SK-N-SH (cell line): ENCODE measurements at regions not wholly inside any gene's neighbourhood (a gene's known extent, or its start where the extent isn't known, plus 50 kb on each side); places are given as distances from the start of the nearest gene placed in this dataset.

Source experiments
- CTCF ChIA-PET: fragments of 300-600, 350-600 bp; formaldehyde crosslinking; extraction: SDS; loops from one replicate; lab custom pipeline; 2021; lab: Yijun Ruan, JAX
- POLR2A ChIA-PET: fragments of 350-600 bp; sonication (Branson Sonifier 250); formaldehyde crosslinking; extraction: SDS; loops from one replicate; lab custom pipeline; 2020; ENCODE audit warnings: antibody characterized with exemption, inconsistent platforms; lab: Yijun Ruan, JAX
- DNase-seq: peaks from one replicate; pipeline ENCODE4 v3.0.0; 2012
- H2AFZ ChIP-seq: fragments of 200-600 bp; sonication (generic); 2 replicates; pipeline ENCODE4 v1.8.1; 2016; ENCODE audit warnings: antibody characterized with exemption, mild to moderate bottlenecking, low read depth
- H3F3A ChIP-seq: fragments of 200-600 bp; sonication (generic); replicated peaks from 2 replicates; pipeline ENCODE3; 2016; ENCODE audit warnings: antibody characterized with exemption, mild to moderate bottlenecking; ENCODE audit not compliant: insufficient read depth
- H3K27ac ChIP-seq, 2 experiments: fragments of 200-500 bp in 1 of 2; fragments of 200-600 bp in 1 of 2; sonication (Bioruptor generic) in 1 of 2; sonication (generic), shearing (Covaris generic) in 1 of 2; 2 replicates each; pipeline versions ENCODE4 v1.5.1 to v1.6.1; 2014 to 2016; ENCODE audit warnings: low read depth in 2 of 2, inconsistent platforms in 1 of 2, low read length in 1 of 2, mild to moderate bottlenecking in 1 of 2, mixed read lengths in 1 of 2
- H3K27me3 ChIP-seq: fragments of 200-600 bp; sonication (generic), shearing (Covaris generic); 2 replicates; pipeline ENCODE4 v1.6.1; 2016; ENCODE audit warnings: mixed run types; ENCODE audit not compliant: insufficient read depth
- H3K36me3 ChIP-seq, 2 experiments: fragments of 200-500 bp in 1 of 2; fragments of 200-600 bp in 1 of 2; sonication (Bioruptor generic) in 1 of 2; sonication (generic) in 1 of 2; replicated peaks in 1 of 2; 2 replicates each; pipeline versions ENCODE3 to v1.5.1; 2014 to 2016; ENCODE audit warnings: low read length in 1 of 2, mild to moderate bottlenecking in 1 of 2; ENCODE audit not compliant: insufficient read depth in 2 of 2, control insufficient read depth in 1 of 2
- H3K4me1 ChIP-seq, 2 experiments: fragments of 200-500 bp in 1 of 2; fragments of 200-600 bp in 1 of 2; sonication (Bioruptor generic) in 1 of 2; sonication (generic), shearing (Covaris generic) in 1 of 2; 2 replicates each; pipeline versions ENCODE4 v1.5.1 to v1.6.1; 2014 to 2016; ENCODE audit warnings: low read depth in 1 of 2, low read length in 1 of 2, mixed run types in 1 of 2; ENCODE audit not compliant: insufficient read depth in 2 of 2, control insufficient read depth in 1 of 2
- H3K4me2 ChIP-seq: fragments of 200-600 bp; sonication (generic), shearing (Covaris generic); 2 replicates; pipeline ENCODE4 v1.6.1; 2017; ENCODE audit warnings: mixed run types
- H3K4me3 ChIP-seq, 2 experiments: fragments of 200-500 bp in 1 of 2; fragments of 200-600 bp in 1 of 2; sonication (Bioruptor generic) in 1 of 2; sonication (generic), shearing (Covaris generic) in 1 of 2; 2 replicates each; pipeline versions ENCODE4 v1.5.1 to v1.8.1; 2014 to 2016; ENCODE audit warnings: low read depth in 2 of 2, inconsistent platforms in 1 of 2, low read length in 1 of 2, mild to moderate bottlenecking in 1 of 2, mixed read lengths in 1 of 2, moderate library complexity in 1 of 2
- H3K79me2 ChIP-seq: fragments of 200-600 bp; sonication (generic); 2 replicates; pipeline ENCODE4 v1.8.1; 2017; ENCODE audit warnings: mild to moderate bottlenecking; ENCODE audit not compliant: insufficient read depth
- H3K9ac ChIP-seq: fragments of 200-600 bp; sonication (generic); 2 replicates; pipeline ENCODE4 v1.6.1; 2017; ENCODE audit warnings: mixed run types
- H3K9me2 ChIP-seq: fragments of 200-600 bp; sonication (generic); 2 replicates; pipeline ENCODE4 v1.6.1; 2017; ENCODE audit warnings: mixed run types
- H3K9me3 ChIP-seq: fragments of 200-600 bp; sonication (generic); 2 replicates; pipeline ENCODE4 v1.6.1; 2017; ENCODE audit warnings: mixed run types, mild to moderate bottlenecking, moderate library complexity
- H4K20me1 ChIP-seq: fragments of 200-600 bp; sonication (generic); 2 replicates; pipeline ENCODE4 v1.6.1; 2017; ENCODE audit warnings: mild to moderate bottlenecking, mixed run types; ENCODE audit not compliant: insufficient read depth
- CHD2 ChIP-seq: fragments of 150-350 bp; IDR thresholded peaks from 2 replicates; pipeline ENCODE4 v1.6.1; 2018; ENCODE audit warnings: low read length; ENCODE audit not compliant: partially characterized antibody
- ELF1 ChIP-seq: IDR thresholded peaks from 2 replicates; pipeline ENCODE4 v1.4.0; 2012
- EP300 ChIP-seq, 2 experiments: IDR thresholded peaks; 2 replicates each; pipeline versions ENCODE4 v1.4.0 to v1.6.1; 2012; ENCODE audit warnings: borderline replicate concordance in 1 of 2, low read depth in 1 of 2, low read length in 1 of 2
- EZH2phosphoT487 ChIP-seq: fragments of 200-600 bp; sonication (generic); IDR thresholded peaks from 2 replicates; pipeline ENCODE4 v1.6.1; 2017; ENCODE audit warnings: low read depth, mixed run types, mild to moderate bottlenecking, antibody characterized with exemption, moderate library complexity, borderline replicate concordance
- FOXM1 ChIP-seq: IDR thresholded peaks from 2 replicates; pipeline ENCODE4 v1.4.0; 2012; ENCODE audit warnings: low read depth, mild to moderate bottlenecking
- GABPA ChIP-seq: IDR thresholded peaks from 2 replicates; pipeline ENCODE4 v1.4.0; 2012; ENCODE audit warnings: low read depth, mild to moderate bottlenecking
- IRF3 ChIP-seq: fragments of 150-350 bp; IDR thresholded peaks from 2 replicates; pipeline ENCODE4 v1.6.1; 2016; ENCODE audit warnings: mild to moderate bottlenecking, low read depth, low read length
- JUND ChIP-seq: IDR thresholded peaks from 2 replicates; pipeline ENCODE4 v1.4.0; 2012
- MEF2A ChIP-seq: IDR thresholded peaks from 2 replicates; pipeline ENCODE4 v1.4.0; 2012; ENCODE audit warnings: low read depth, borderline replicate concordance
- MXI1 ChIP-seq: IDR thresholded peaks from 2 replicates; pipeline ENCODE4 v1.6.1; 2012; ENCODE audit warnings: mild to moderate bottlenecking, low read depth, low read length, improper control_type of control experiment
- POLR2AphosphoS5 ChIP-seq: IDR thresholded peaks from 2 replicates; pipeline ENCODE4 v1.6.1; 2012; ENCODE audit warnings: low read depth, low read length
- RAD21 ChIP-seq: IDR thresholded peaks from 2 replicates; pipeline ENCODE4 v1.6.1; 2012; ENCODE audit warnings: mild to moderate bottlenecking, low read length
- RCOR1 ChIP-seq: fragments of 150-350 bp; IDR thresholded peaks from 2 replicates; pipeline ENCODE4 v1.6.1; 2017; ENCODE audit warnings: antibody characterized with exemption, low read length
- RFX5 ChIP-seq: IDR thresholded peaks from 2 replicates; pipeline ENCODE4 v1.6.1; 2012; ENCODE audit warnings: mild to moderate bottlenecking, improper control_type of control experiment, low read length
- SIN3A ChIP-seq: IDR thresholded peaks from 2 replicates; pipeline ENCODE4 v1.6.1; 2012; ENCODE audit warnings: low read depth, mild to moderate bottlenecking, low read length, moderate library complexity, borderline replicate concordance
- SMC3 ChIP-seq: IDR thresholded peaks from 2 replicates; pipeline ENCODE4 v1.6.1; 2012; ENCODE audit warnings: low read depth, low read length, improper control_type of control experiment
- TCF12 ChIP-seq: IDR thresholded peaks from 2 replicates; pipeline ENCODE4 v1.4.0; 2012
- ZBTB33 ChIP-seq: IDR thresholded peaks from 2 replicates; pipeline ENCODE4 v1.4.0; 2012; ENCODE audit warnings: low read depth, borderline replicate concordance
- WGBS: methylation state at CpG from one replicate; pipeline ENCODE4 v1.1.6; 2017; ENCODE audit warnings: low lambda C conversion rate; 5-methylcytosine and 5-hydroxymethylcytosine counted together
- TF ChIP-seq, protein P1 (sequence below): IDR thresholded peaks from 2 replicates; pipeline ENCODE4; 2012
- TF ChIP-seq, protein P2 (sequence below): IDR thresholded peaks from 2 replicates; pipeline ENCODE4 v1.4.0; 2012; ENCODE audit warnings: low read depth

- CTCF ChIA-PET, result no interaction called here
- Histone ChIP-seq H3K9me3 (no peaks in the 10 kb centered on the region), H3K36me3 (no peaks in the 10 kb centered on the region), H3K27me3 (no peaks in the 10 kb centered on the region), H3K4me2 (no peak overlapping the region), H3K9ac (no peak overlapping the region), H3K4me3 (no peak overlapping the region), H3K27ac (no peak overlapping the region; a peak in 1 of 4 replicates), H3K4me1 (peaks cover 5 to 16% of the 10 kb centered on the region in 2 experiments; a peak in 2 of 4 replicates), H3K79me2 (no peaks in the 10 kb centered on the region), H2AFZ (peak overlapping the region; percentile 16; the same call in 1 of the 2 replicates), H3F3A (no peaks in the 10 kb centered on the region), H4K20me1 (no peaks in the 10 kb centered on the region), H3K9me2 (no peaks in the 10 kb centered on the region)
- WGBS, result 67% methylated on average over 4 of the region's 4 CpGs
- POLR2A ChIA-PET, result no interaction called here
- no peak for TF ChIP-seq TCF12
- TF ChIP-seq, protein P1, sequence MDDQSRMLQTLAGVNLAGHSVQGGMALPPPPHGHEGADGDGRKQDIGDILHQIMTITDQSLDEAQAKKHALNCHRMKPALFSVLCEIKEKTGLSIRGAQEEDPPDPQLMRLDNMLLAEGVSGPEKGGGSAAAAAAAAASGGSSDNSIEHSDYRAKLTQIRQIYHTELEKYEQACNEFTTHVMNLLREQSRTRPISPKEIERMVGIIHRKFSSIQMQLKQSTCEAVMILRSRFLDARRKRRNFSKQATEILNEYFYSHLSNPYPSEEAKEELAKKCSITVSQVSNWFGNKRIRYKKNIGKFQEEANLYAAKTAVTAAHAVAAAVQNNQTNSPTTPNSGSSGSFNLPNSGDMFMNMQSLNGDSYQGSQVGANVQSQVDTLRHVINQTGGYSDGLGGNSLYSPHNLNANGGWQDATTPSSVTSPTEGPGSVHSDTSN, result no peak
- TF ChIP-seq ELF1, result no peak
- no peak for TF ChIP-seq RAD21
- TF ChIP-seq RFX5, result no peak
- TF ChIP-seq EZH2phosphoT487, result no peak
- TF ChIP-seq IRF3, result no peak
- no peak for TF ChIP-seq MEF2A
- TF ChIP-seq SIN3A, result no peak
- TF ChIP-seq MXI1, result no peak
- no peak for TF ChIP-seq EP300 (IDR thresholded peaks at IDR 0.05; ENCODE audit: borderline replicate concordance in 1 of 2, low read depth in 1 of 2, low read length in 1 of 2)
- no peak for TF ChIP-seq CHD2
- TF ChIP-seq JUND, result no peak
- TF ChIP-seq POLR2AphosphoS5, result no peak
- TF ChIP-seq GABPA, result no peak
- TF ChIP-seq, protein P2, sequence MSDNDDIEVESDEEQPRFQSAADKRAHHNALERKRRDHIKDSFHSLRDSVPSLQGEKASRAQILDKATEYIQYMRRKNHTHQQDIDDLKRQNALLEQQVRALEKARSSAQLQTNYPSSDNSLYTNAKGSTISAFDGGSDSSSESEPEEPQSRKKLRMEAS, result no peak
- no peak for TF ChIP-seq SMC3
- TF ChIP-seq RCOR1, result no peak
- no peak for TF ChIP-seq ZBTB33
- no peak for TF ChIP-seq FOXM1
- no peak for DNase-seq
These were observed 123.5 kb upstream of the TBL1XR1 start for GRCh38 chr3:177320765-177321247.
